Naive thymus-derived CD4-positive, alpha-beta T cell (primary cell): ENCODE measurements at regions not wholly inside any gene's neighbourhood (a gene's known extent, or its start where the extent isn't known, plus 50 kb on each side); places are given as distances from the start of the nearest gene placed in this dataset.
"Not testable (repeated sequence)": the region's sequence is repeated elsewhere in the genome, so short reads cannot be mapped to it uniquely, and the experiment has no call there.

Experiments used
- ATAC-seq: fragments of 150-1000 bp; cut with Tn5 transposase; 2 replicates; pipeline ENCODE4 v1.10.0; 2021; ENCODE audit warnings: mild to moderate bottlenecking, moderate library complexity
- CTCF ChIA-PET: fragments of 350-600 bp; sonication (Branson Sonifier 250); formaldehyde crosslinking; loops from one replicate; lab custom pipeline; 2021; ENCODE audit warnings: antibody characterized with exemption; lab: Charles Lee
- POLR2A ChIA-PET: fragments of 350-600 bp; sonication (Branson Sonifier 250); formaldehyde crosslinking; loops from one replicate; lab custom pipeline; 2021; ENCODE audit warnings: antibody characterized with exemption, inconsistent platforms; lab: Charles Lee
- DNase-seq, 9 donors: peaks; one replicate each; pipeline versions ENCODE4 v3.0.0 to v3.0.0-alpha.2; 2020 to 2022; ENCODE audit warnings: mixed read lengths in 1 of 9
- H3K27ac ChIP-seq: one replicate; pipeline ENCODE4 v1.7.0; 2013; ENCODE audit warnings: mild to moderate bottlenecking, low read depth, low read length, moderate library complexity
- H3K27me3 ChIP-seq, 2 donors: one replicate each; pipeline ENCODE4 v1.7.0; 2013; ENCODE audit warnings: low read length in 2 of 2, mild to moderate bottlenecking in 2 of 2, moderate library complexity in 2 of 2; ENCODE audit not compliant: control insufficient read depth in 2 of 2, insufficient read depth in 2 of 2
- H3K36me3 ChIP-seq, 3 experiments: 1 replicate in 2 of 3; 2 replicates in 1 of 3; pipeline ENCODE4 v1.7.0; 2013; ENCODE audit warnings: low read length in 3 of 3, mild to moderate bottlenecking in 3 of 3, moderate library complexity in 1 of 3; ENCODE audit not compliant: insufficient read depth in 3 of 3, control insufficient read depth in 2 of 3
- H3K4me1 ChIP-seq, 2 donors: one replicate each; pipeline ENCODE4 v1.7.0; 2013; ENCODE audit warnings: low read length in 2 of 2, mild to moderate bottlenecking in 2 of 2, moderate library complexity in 1 of 2; ENCODE audit not compliant: control insufficient read depth in 2 of 2, insufficient read depth in 2 of 2
- H3K4me3 ChIP-seq: 2 replicates; pipeline ENCODE4 v1.7.0; 2013; ENCODE audit warnings: mild to moderate bottlenecking, low read length
- H3K9me3 ChIP-seq, 3 experiments: 1 replicate in 2 of 3; 2 replicates in 1 of 3; pipeline ENCODE4 v1.7.0; 2013; ENCODE audit warnings: low read length in 3 of 3; ENCODE audit not compliant: control insufficient read depth in 2 of 3
- H3K27ac Mint-ChIP-seq, 9 donors: one replicate each; pipeline ENCODE4 v1.8.0; 2020 to 2022; ENCODE audit warnings: mixed read lengths in 9 of 9, mild to moderate bottlenecking in 8 of 9, moderate library complexity in 5 of 9, inconsistent platforms in 2 of 9
- H3K27me3 Mint-ChIP-seq, 5 donors: one replicate each; pipeline ENCODE4 v1.8.0; 2021 to 2022; ENCODE audit warnings: mixed read lengths in 5 of 5, mild to moderate bottlenecking in 1 of 5
- H3K36me3 Mint-ChIP-seq, 5 donors: one replicate each; pipeline ENCODE4 v1.8.0; 2020 to 2022; ENCODE audit warnings: mixed read lengths in 5 of 5, mild to moderate bottlenecking in 3 of 5, inconsistent platforms in 1 of 5
- H3K4me1 Mint-ChIP-seq, 7 donors: one replicate each; pipeline ENCODE4 v1.8.0; 2020 to 2022; ENCODE audit warnings: mixed read lengths in 7 of 7, mild to moderate bottlenecking in 3 of 7, inconsistent platforms in 1 of 7
- H3K4me3 Mint-ChIP-seq, 10 donors: one replicate each; pipeline ENCODE4 v1.8.0; 2020 to 2022; ENCODE audit warnings: mild to moderate bottlenecking in 10 of 10, mixed read lengths in 10 of 10, moderate library complexity in 6 of 10, inconsistent platforms in 2 of 10
- H3K9me3 Mint-ChIP-seq, 11 donors: one replicate each; pipeline ENCODE4 v1.8.0; 2020 to 2022; ENCODE audit warnings: mixed read lengths in 11 of 11, mild to moderate bottlenecking in 4 of 11, inconsistent platforms in 1 of 11, moderate library complexity in 1 of 11
- intact Hi-C, 2 donors: fragments of 100-400 bp; cut with micrococcal nuclease; formaldehyde crosslinking; loops; one replicate each; pipeline ENCODE4 v1.15.1; 2023

GRCh38 chr7:153405704-153406485 lies 646.3 kb upstream of the DPP6 start:
- peaks cover 0 to 2% (median 0%) of the 10 kb centered on the region in 5 donors for H3K36me3 Mint-ChIP-seq
- H3K4me1 Mint-ChIP-seq, result peaks cover 0 to 2% (median 0%) of the 10 kb centered on the region in 7 donors
- H3K4me1 ChIP-seq, result no peaks in the 10 kb centered on the region
- no peak overlapping the region for H3K27ac Mint-ChIP-seq
- ATAC-seq (no peak), DNase-seq (no peak)
- H3K27ac ChIP-seq, result no peak overlapping the region
- ChIA-PET POLR2A (no interaction called here), CTCF (no interaction called here)
- no peak overlapping the region for H3K4me3 Mint-ChIP-seq
- no peaks in the 10 kb centered on the region for H3K36me3 ChIP-seq
- H3K27me3 ChIP-seq, result no peaks in the 10 kb centered on the region
- intact Hi-C loops, result no loop called here
- no peaks in the 10 kb centered on the region for H3K9me3 ChIP-seq
- H3K4me3 ChIP-seq, result no peak overlapping the region
- H3K9me3 Mint-ChIP-seq, result peaks cover 0 to 20% (median 4%) of the 10 kb centered on the region in 11 donors
- H3K27me3 Mint-ChIP-seq, result peaks cover 0 to 3% (median 0%) of the 10 kb centered on the region in 5 donors

GRCh38 chr7:153406486-153406872 lies 645.7 kb upstream of the DPP6 start:
- Mint-ChIP-seq H3K27ac (no peak overlapping the region), H3K27me3 (peaks cover 0 to 5% (median 0%) of the 10 kb centered on the region in 5 donors), H3K9me3 (peaks cover 3 to 22% (median 8%) of the 10 kb centered on the region in 11 donors), H3K4me3 (no peak overlapping the region), H3K4me1 (peaks cover 0 to 2% (median 0%) of the 10 kb centered on the region in 7 donors), H3K36me3 (peaks cover 0 to 8% (median 0%) of the 10 kb centered on the region in 5 donors)
- ATAC-seq, result no peak
- Histone ChIP-seq H3K27me3 (no peaks in the 10 kb centered on the region), H3K27ac (no peak overlapping the region), H3K4me3 (no peak overlapping the region), H3K4me1 (no peaks in the 10 kb centered on the region), H3K36me3 (no peaks in the 10 kb centered on the region), H3K9me3 (no peaks in the 10 kb centered on the region)
- no peak for DNase-seq
- intact Hi-C loops, result no loop called here
- ChIA-PET POLR2A (no interaction called here), CTCF (no interaction called here)

GRCh38 chr7:153407291-153408046 lies 644.7 kb upstream of the DPP6 start:
- Histone ChIP-seq H3K4me3 (no peak overlapping the region), H3K9me3 (no peaks in the 10 kb centered on the region), H3K27ac (no peak overlapping the region), H3K4me1 (no peaks in the 10 kb centered on the region), H3K36me3 (no peaks in the 10 kb centered on the region), H3K27me3 (no peaks in the 10 kb centered on the region)
- H3K4me3 Mint-ChIP-seq, result no peak overlapping the region
- ChIA-PET POLR2A (no interaction called here), CTCF (no interaction called here)
- peaks cover 0 to 12% (median under 1%) of the 10 kb centered on the region in 5 donors for H3K36me3 Mint-ChIP-seq
- H3K27ac Mint-ChIP-seq, result no peak overlapping the region
- DNase-seq (no peak), ATAC-seq (no peak)
- peaks cover 3 to 23% (median 9%) of the 10 kb centered on the region in 11 donors for H3K9me3 Mint-ChIP-seq
- peaks cover 0 to 5% (median 0%) of the 10 kb centered on the region in 5 donors for H3K27me3 Mint-ChIP-seq
- no peaks in the 10 kb centered on the region for H3K4me1 Mint-ChIP-seq
- intact Hi-C loops, result no loop called here

- ATAC-seq (no peak), DNase-seq (no peak)
- no peaks in the 10 kb centered on the region for H3K4me1 ChIP-seq
- peaks cover 0 to 5% (median 0%) of the 10 kb centered on the region in 5 donors for H3K27me3 Mint-ChIP-seq
- CTCF ChIA-PET, result no interaction called here
- H3K27me3 ChIP-seq, result no peaks in the 10 kb centered on the region
- no peak overlapping the region for H3K27ac ChIP-seq
- peaks cover 3 to 33% (median 18%) of the 10 kb centered on the region in 11 donors for H3K9me3 Mint-ChIP-seq
- POLR2A ChIA-PET, result no interaction called here
- H3K9me3 ChIP-seq, result no peaks in the 10 kb centered on the region
- H3K4me3 Mint-ChIP-seq, result no peak overlapping the region
- H3K4me1 Mint-ChIP-seq, result no peaks in the 10 kb centered on the region
- no peak overlapping the region for H3K27ac Mint-ChIP-seq
- intact Hi-C loops, result no loop called here
- peaks cover 0 to 12% (median 5%) of the 10 kb centered on the region in 5 donors for H3K36me3 Mint-ChIP-seq
- H3K4me3 ChIP-seq, result no peak overlapping the region
- no peaks in the 10 kb centered on the region for H3K36me3 ChIP-seq
Observed at GRCh38 chr7:153408360-153409335, 643.5 kb upstream of the DPP6 start.

- H3K27ac Mint-ChIP-seq, DNase-seq, POLR2A ChIA-PET, H3K27me3 ChIP-seq, H3K27me3 Mint-ChIP-seq, H3K9me3 ChIP-seq, intact Hi-C loops, H3K4me1 Mint-ChIP-seq, H3K4me3 ChIP-seq, H3K4me1 ChIP-seq, ATAC-seq, H3K27ac ChIP-seq, H3K4me3 Mint-ChIP-seq, CTCF ChIA-PET, H3K36me3 ChIP-seq: not testable (repeated sequence)
- peaks cover 6 to 33% (median 18%) of the 10 kb centered on the region in 11 donors for H3K9me3 Mint-ChIP-seq
- peaks cover 0 to 12% (median 5%) of the 10 kb centered on the region in 5 donors for H3K36me3 Mint-ChIP-seq
Observed at GRCh38 chr7:153409567-153410342, 642.4 kb upstream of the DPP6 start.
